ENCODE measurements at regions not wholly inside any gene's neighbourhood (a gene's known extent, or its start where the extent isn't known, plus 50 kb on each side); places are given as distances from the start of the nearest gene placed in this dataset.

DNA sequence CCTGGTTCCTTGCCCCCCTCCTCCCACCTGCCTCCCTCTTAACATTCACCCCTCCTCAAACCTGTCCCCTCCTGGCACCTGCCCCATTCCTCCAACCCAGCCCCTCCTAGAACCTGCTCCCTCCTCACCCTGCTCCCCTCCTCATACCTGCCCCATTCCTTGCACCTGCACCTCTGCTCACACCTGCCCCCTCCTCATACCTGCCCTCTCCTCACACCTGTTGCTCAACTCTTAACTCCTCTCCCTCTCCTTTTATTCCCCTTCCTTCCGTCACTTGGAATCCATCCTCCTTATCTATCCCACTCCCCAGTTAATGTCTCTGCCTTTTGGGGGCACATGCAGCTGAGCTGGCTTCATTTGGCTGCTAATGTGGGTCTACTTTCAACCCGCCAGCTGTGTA lies 712.1 kb downstream of the MTRR start:
- H3K27ac ChIP-seq (ENCODE audit: low read depth, low read length), result no peak overlapping the region
- no peaks in the 10 kb centered on the region for H3K27me3 ChIP-seq (ENCODE audit: control insufficient read depth, insufficient read depth, low read length, poor library complexity, severe bottlenecking)
- no peak overlapping the region for H3K4me3 Mint-ChIP-seq
- no peak for DNase-seq
- H3K9me3 Mint-ChIP-seq, result no peaks in the 10 kb centered on the region
- no peaks in the 10 kb centered on the region for H3K36me3 ChIP-seq (ENCODE audit: control insufficient read depth, insufficient read depth, low read length)
- H3K36me3 Mint-ChIP-seq (ENCODE audit: low read depth), result no peaks in the 10 kb centered on the region
- H3K9ac ChIP-seq (ENCODE audit: extremely low read depth, low read length, poor library complexity, severe bottlenecking), result no peak overlapping the region
- H3K4me1 Mint-ChIP-seq, result peaks cover 9% of the 10 kb centered on the region
- no peak overlapping the region for H3K27ac Mint-ChIP-seq
- TF ChIP-seq, protein P1, sequence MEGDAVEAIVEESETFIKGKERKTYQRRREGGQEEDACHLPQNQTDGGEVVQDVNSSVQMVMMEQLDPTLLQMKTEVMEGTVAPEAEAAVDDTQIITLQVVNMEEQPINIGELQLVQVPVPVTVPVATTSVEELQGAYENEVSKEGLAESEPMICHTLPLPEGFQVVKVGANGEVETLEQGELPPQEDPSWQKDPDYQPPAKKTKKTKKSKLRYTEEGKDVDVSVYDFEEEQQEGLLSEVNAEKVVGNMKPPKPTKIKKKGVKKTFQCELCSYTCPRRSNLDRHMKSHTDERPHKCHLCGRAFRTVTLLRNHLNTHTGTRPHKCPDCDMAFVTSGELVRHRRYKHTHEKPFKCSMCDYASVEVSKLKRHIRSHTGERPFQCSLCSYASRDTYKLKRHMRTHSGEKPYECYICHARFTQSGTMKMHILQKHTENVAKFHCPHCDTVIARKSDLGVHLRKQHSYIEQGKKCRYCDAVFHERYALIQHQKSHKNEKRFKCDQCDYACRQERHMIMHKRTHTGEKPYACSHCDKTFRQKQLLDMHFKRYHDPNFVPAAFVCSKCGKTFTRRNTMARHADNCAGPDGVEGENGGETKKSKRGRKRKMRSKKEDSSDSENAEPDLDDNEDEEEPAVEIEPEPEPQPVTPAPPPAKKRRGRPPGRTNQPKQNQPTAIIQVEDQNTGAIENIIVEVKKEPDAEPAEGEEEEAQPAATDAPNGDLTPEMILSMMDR (conservative IDR thresholded peaks at IDR 0.05), result no peak
- H3K27me3 Mint-ChIP-seq (ENCODE audit: insufficient read depth), result peaks cover 13% of the 10 kb centered on the region
- no peaks in the 10 kb centered on the region for H3K9me3 ChIP-seq (ENCODE audit: control insufficient read depth, low read length)
- no peaks in the 10 kb centered on the region for H3K4me1 ChIP-seq (ENCODE audit: control insufficient read depth, insufficient read depth, low read length)
- WGBS, 2 experiments (ENCODE audit: insufficient coverage in 1 of 2, insufficient read length in 1 of 2), result 80 to 90% methylated on average over 1 to 2 of the region's 2 CpGs
- H3K4me3 ChIP-seq (ENCODE audit: low read length), result no peak overlapping the region

DNA sequence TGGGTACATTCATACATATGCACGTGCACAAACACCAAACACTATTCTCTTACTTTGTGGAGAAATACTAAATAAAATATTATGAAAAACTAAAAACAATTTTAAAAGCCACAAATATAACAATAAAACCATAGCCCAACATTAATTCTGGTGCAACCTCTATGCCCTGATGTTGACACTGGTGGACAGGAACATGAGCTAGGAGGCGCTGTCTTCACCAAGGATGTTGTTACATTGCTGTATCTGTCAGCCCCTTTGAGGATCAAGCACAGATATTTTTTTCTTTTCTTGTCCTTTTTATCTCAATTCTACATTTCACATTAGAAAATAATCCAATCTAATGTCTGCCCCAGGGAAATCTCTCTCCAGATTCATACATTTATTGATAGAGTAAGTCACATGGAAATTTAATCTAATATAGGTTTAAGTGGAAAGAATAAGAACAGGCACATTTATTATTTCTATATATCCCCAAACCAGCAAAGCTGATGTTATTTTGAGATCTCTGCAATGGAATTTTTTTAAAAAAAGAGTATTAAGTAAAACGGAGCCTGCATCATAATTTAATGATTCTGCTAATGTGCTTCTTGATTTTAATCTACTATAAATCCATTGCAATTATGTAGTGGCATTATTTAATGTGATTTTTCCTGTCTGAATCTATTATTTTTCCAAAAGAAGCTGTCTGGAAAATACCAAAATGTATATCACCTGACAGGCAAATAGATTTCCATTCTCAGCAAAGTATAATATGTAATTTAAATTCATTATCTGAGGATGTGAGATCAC lies 716.5 kb downstream of the MTRR start:
- Mint-ChIP-seq H3K9me3 (peaks cover 4% of the 10 kb centered on the region), H3K4me3 (no peak overlapping the region), H3K4me1 (peaks cover 9% of the 10 kb centered on the region), H3K27me3 (ENCODE audit: insufficient read depth) (peaks cover 10% of the 10 kb centered on the region), H3K27ac (no peak overlapping the region), H3K36me3 (ENCODE audit: low read depth) (peaks cover 2% of the 10 kb centered on the region)
- H3K4me3 ChIP-seq (ENCODE audit: low read length), result no peak overlapping the region
- TF ChIP-seq, protein P1 (conservative IDR thresholded peaks at IDR 0.05), result peak; percentile 82
- H3K36me3 ChIP-seq (ENCODE audit: control insufficient read depth, insufficient read depth, low read length), result no peaks in the 10 kb centered on the region
- WGBS, 2 experiments (ENCODE audit: insufficient coverage in 1 of 2, insufficient read length in 1 of 2), result 83 to 100% methylated on average over 1 to 3 of the region's 3 CpGs
- H3K9me3 ChIP-seq (ENCODE audit: control insufficient read depth, low read length), result peaks cover 4% of the 10 kb centered on the region
- DNase-seq, result peak; percentile 55
- H3K9ac ChIP-seq (ENCODE audit: extremely low read depth, low read length, poor library complexity, severe bottlenecking), result no peak overlapping the region
- H3K27ac ChIP-seq (ENCODE audit: low read depth, low read length), result no peak overlapping the region
- no peaks in the 10 kb centered on the region for H3K27me3 ChIP-seq (ENCODE audit: control insufficient read depth, insufficient read depth, low read length, poor library complexity, severe bottlenecking)
- H3K4me1 ChIP-seq (ENCODE audit: control insufficient read depth, insufficient read depth, low read length), result no peaks in the 10 kb centered on the region

DNA sequence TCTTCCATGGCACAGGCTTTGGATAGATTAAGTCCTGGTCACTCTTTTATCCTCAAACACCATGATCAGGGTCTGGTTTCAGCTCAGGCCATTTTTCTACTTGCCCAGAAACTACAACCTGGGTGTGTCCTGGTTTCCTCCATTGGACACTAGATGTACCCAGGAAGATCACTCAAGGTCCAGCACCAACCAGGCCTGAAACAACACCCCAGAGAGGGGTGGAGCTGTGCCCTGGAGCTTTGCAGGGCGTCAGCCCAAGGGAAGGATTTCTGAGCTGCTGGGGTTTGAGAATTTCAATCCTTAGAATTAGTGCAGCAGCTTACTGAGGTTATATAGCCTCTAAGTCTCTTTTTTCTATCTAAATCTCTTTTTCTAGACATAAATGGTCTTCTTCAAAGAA lies 722.0 kb downstream of the MTRR start:
- H3K9me3 Mint-ChIP-seq, result peaks cover 4% of the 10 kb centered on the region
- WGBS, 2 experiments (ENCODE audit: insufficient coverage in 1 of 2, insufficient read length in 1 of 2), result 90 to 100% methylated on average over 1 of the region's 1 CpG
- DNase-seq, result no peak

More for the DNA sequence above, 722.0 kb downstream of the MTRR start:
- no peaks in the 10 kb centered on the region for H3K27me3 Mint-ChIP-seq (ENCODE audit: insufficient read depth)
- Histone ChIP-seq H3K36me3 (ENCODE audit: control insufficient read depth, insufficient read depth, low read length) (no peaks in the 10 kb centered on the region), H3K27me3 (ENCODE audit: control insufficient read depth, insufficient read depth, low read length, poor library complexity, severe bottlenecking) (no peaks in the 10 kb centered on the region), H3K4me1 (ENCODE audit: control insufficient read depth, insufficient read depth, low read length) (no peaks in the 10 kb centered on the region), H3K27ac (ENCODE audit: low read depth, low read length) (no peak overlapping the region), H3K4me3 (ENCODE audit: low read length) (no peak overlapping the region), H3K9me3 (ENCODE audit: control insufficient read depth, low read length) (peaks cover 4% of the 10 kb centered on the region), H3K9ac (ENCODE audit: extremely low read depth, low read length, poor library complexity, severe bottlenecking) (no peak overlapping the region)
- TF ChIP-seq, protein P1 (conservative IDR thresholded peaks at IDR 0.05), result no peak
- no peak overlapping the region for H3K4me3 Mint-ChIP-seq
- H3K36me3 Mint-ChIP-seq (ENCODE audit: low read depth), result peaks cover 2% of the 10 kb centered on the region
- peaks cover 11% of the 10 kb centered on the region for H3K4me1 Mint-ChIP-seq
- no peak overlapping the region for H3K27ac Mint-ChIP-seq

Data from endodermal cell (in vitro differentiated cells).